LNCaP clone FGC (cell line): ENCODE measurements at regions not wholly inside any gene's neighbourhood (a gene's known extent, or its start where the extent isn't known, plus 50 kb on each side); places are given as distances from the start of the nearest gene placed in this dataset.

ENCODE experiments used
- DNase-seq: peaks from one replicate; pipeline ENCODE4 v3.0.0-alpha.2; 2011; ENCODE audit warnings: low read depth
- H3K4me3 ChIP-seq: 2 replicates; pipeline ENCODE4 v1.5.1; 2011; ENCODE audit warnings: mild to moderate bottlenecking, low read depth, low read length, control low read depth
- TF ChIP-seq, protein P1 (sequence below): IDR thresholded peaks from 2 replicates; pipeline ENCODE4 v1.5.1; 2012; ENCODE audit warnings: mild to moderate bottlenecking; ENCODE audit not compliant: control insufficient read depth, insufficient read depth; ENCODE audit errors: extremely low read depth

DNA sequence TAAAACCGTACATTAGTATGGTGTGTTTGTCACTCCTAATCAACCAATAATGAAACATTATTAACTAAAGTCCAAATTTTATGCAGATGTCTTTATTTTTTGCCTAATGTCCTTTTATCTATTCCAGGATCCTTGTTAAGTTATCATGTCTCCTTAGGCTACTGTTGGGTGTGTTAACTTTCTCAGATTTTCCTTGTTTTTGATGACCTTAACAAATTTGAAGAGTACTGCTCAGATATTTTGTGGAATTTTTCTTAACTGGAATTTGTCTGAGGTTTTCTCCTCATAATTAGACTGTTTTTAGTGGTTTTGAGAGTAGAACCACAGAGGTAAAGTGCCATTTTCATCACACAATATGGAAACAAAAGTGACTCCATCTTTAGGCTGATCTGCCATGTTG lies 406.3 kb downstream of the MEI4 start:
- H3K4me3 ChIP-seq: no peak overlapping the region
- TF ChIP-seq, protein P1, sequence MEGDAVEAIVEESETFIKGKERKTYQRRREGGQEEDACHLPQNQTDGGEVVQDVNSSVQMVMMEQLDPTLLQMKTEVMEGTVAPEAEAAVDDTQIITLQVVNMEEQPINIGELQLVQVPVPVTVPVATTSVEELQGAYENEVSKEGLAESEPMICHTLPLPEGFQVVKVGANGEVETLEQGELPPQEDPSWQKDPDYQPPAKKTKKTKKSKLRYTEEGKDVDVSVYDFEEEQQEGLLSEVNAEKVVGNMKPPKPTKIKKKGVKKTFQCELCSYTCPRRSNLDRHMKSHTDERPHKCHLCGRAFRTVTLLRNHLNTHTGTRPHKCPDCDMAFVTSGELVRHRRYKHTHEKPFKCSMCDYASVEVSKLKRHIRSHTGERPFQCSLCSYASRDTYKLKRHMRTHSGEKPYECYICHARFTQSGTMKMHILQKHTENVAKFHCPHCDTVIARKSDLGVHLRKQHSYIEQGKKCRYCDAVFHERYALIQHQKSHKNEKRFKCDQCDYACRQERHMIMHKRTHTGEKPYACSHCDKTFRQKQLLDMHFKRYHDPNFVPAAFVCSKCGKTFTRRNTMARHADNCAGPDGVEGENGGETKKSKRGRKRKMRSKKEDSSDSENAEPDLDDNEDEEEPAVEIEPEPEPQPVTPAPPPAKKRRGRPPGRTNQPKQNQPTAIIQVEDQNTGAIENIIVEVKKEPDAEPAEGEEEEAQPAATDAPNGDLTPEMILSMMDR: no peak
- DNase-seq: no peak

DNA sequence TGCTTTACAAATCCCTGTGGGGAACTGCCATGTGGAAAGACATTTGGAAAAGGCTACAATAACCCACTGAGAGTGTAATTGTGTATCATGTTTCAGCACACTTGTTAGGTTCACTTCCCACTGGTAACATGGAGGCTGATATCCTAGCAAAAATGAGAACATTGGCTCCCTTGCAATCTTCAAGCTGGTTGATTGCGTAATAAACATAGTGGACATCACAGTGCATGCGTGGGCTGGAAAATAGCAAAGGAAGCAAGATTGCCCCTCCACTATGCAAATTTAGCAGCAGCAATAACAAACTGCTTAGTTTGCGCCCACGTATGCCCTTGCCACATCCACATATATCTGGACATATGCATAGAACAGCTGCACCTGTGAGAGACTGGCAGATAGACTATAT lies 410.2 kb downstream of the MEI4 start:
- TF ChIP-seq, protein P1: no peak
- H3K4me3 ChIP-seq: no peak overlapping the region
- DNase-seq: no peak

DNA sequence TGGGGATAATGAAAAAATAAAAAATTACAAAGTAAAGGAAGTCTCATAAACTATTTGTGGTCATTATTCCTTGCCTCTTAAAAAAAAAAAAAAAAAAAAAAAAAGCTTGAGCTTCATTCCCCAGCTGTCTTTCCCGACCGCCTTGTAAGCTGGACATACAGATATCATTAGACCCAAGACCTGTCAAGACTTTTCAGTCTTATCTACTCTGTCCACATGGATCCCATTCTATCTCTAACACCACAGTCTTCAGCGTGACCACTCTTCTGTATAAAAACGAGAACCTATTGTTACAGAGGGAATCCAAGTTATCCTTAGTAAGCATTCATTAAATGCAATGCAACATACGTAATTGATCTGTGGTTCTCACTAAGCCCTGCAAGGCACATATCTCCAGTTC lies 423.5 kb downstream of the MEI4 start:
- no peak overlapping the region for H3K4me3 ChIP-seq
- no peak for DNase-seq
- TF ChIP-seq, protein P1: no peak

DNA sequence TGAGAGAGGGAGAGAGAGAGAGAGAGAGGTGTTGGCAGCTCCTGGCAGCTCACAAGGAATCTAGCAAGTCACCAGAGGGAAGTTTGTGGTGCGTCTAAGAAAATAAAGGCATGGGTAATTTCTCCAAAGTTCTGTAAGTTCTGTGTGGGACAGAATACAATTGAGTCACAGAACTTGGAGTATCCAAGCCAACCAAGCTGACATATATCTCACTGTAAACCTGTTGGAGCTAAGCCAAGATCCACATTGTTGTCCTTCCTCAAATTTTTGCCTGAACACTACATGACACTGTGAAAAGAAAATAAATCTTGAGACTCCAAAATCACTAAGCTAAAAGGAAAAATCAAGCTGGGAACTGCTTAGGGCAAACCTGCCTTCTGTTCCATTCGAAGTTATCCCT lies 436.7 kb downstream of the MEI4 start:
- TF ChIP-seq, protein P1: no peak
- no peak overlapping the region for H3K4me3 ChIP-seq
- DNase-seq: no peak

DNA sequence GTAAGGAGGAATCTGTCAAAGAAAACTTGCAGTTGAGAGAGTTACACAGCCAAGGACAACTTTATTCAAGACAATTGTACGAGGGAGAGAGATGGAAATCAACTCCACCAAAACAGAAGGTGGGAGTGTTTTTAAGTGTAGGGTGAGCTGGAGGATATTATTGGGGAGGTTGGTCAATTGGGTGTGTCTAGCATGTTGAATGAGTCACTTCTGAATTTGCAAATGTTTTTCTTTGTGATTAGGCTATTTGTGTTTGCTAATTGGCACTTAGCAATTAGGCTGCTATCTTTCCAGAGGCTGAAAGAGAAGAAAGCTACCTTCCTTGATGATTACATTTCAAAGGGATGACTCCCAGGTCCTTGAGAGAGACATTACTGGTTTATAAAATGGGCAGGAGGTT lies 441.1 kb downstream of the MEI4 start:
- TF ChIP-seq, protein P1: no peak
- DNase-seq: no peak
- no peak overlapping the region for H3K4me3 ChIP-seq

DNA sequence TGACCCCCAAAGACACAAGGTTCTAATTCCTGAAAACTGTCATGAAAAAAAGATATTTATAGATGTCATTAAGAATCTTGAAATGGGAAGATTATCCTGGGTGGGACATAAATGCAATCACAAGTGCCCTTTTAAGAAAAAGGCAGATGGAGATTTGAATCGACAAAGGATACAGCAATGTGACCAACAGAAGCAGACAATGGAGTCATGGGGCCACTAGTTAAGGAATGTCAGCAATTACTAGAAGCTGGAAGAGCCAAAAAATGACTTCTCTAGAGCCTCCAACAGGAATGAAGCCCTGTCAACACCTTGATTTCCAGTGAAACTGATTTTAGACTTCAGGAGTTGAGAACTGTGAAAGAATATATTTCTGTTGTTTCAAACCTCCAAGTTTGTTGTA lies 448.5 kb downstream of the MEI4 start:
- TF ChIP-seq, protein P1: no peak
- no peak for DNase-seq
- H3K4me3 ChIP-seq: no peak overlapping the region

DNA sequence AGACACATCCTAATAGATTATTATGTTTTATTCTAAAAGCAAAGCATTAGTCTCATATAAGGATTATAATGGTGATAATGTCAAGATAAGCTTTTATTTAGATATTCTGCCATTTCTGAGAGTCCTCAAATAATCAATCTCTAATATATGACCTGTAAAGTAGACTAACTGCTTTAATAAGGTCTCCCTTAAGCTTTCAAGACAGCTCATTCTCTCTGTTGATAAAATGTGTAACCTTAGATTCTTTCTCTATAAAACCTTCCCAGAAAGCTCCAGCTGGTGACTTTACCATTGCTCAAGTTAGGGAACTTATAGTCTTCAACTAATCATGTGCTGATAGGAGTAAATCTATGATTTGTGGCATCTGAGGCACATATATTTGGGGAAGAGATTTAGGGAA lies 457.8 kb downstream of the MEI4 start:
- no peak overlapping the region for H3K4me3 ChIP-seq
- DNase-seq: no peak
- TF ChIP-seq, protein P1: no peak
